Fibroblast of gingiva (primary cell): ENCODE measurements at regions not wholly inside any gene's neighbourhood (a gene's known extent, or its start where the extent isn't known, plus 50 kb on each side); places are given as distances from the start of the nearest gene placed in this dataset.

Source experiments
- DNase-seq: peaks from one replicate; pipeline ENCODE4 v3.0.0-alpha.2; 2011; ENCODE audit warnings: low read depth

DNA sequence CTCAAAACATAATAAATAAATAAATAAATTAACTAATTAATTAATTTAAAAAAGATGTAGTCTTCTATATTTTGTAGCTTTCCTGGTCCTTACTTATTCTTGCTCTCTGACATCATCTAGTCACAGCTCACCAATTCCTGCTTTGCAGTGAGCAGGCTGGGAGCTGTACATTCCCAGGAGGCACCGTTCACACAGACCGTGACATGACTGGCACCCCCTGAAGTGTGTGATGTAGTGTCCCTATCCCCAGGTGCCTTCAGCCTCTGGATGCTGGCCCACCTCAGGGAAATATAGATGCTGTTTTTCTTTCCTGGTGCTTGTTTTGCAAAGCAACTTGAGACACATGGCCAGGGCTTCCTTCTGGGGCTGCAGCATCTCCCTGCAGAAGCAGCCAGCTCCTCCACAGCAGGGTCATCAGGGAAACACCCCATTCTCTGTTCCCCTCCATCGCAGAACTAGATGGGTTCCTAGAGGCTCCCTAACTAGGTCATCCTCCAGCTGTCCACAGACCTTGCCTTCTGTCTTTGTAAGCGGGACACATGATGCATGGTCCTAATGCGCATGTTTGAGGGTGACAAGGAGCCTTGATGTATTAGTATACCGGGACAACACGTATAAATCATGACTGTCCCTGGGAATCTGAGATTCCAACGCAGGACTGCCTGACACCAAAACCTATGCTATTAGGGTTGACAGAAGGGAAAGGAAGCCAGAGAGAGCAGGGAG lies 76.4 kb downstream of the RHOB start:
- no peak for DNase-seq

DNA sequence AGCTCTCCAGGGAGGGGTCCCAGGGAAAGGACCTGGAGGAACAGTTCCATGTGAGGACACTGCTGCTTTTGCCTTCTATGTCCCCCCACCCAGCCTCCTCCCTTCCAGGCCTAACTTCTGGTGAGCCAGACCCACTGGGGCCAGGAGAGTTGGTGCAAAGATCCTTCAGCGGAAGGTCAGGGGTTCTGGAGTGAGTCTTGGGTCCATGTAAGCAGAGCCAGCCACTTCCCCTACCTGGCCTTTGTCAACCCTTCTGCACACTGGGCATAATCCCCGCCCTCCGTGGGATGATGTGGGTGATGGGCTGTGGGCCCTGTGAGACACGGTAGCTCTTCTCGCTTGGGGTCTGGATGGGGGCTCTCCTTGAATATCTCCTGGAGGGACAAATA lies 76.9 kb downstream of the RHOB start:
- DNase-seq: no peak

DNA sequence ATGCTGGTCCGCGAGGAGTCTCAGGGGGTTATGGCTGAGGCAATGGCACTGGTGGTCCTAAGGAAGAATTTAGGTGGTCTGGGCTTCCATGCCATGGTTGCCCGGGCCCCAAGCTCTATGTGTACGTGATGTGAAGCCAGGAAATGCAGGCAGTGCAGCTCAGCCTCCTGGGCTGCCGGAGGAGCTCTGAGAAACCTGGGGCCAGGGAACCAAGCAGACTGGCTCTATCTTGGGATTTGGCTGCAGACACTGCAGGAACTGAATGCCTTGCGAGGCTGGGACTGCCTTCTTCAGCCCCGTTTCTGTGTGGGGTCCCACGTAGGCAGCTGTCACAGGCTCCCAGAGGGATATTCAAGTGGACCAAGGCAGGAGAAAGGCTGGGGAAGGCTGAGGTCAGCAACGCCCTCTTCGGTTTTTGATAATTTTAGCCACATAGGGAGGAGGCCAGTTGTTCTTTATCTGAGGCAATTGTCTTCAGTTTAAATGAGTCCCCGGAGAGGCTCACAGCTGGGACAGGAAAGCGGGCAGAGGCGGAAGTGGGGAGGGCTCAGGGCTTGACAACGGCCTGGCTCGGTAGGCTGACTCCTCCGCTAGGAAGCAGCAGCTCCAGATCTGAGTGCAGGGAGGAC lies 77.7 kb downstream of the RHOB start:
- DNase-seq: no peak

DNA sequence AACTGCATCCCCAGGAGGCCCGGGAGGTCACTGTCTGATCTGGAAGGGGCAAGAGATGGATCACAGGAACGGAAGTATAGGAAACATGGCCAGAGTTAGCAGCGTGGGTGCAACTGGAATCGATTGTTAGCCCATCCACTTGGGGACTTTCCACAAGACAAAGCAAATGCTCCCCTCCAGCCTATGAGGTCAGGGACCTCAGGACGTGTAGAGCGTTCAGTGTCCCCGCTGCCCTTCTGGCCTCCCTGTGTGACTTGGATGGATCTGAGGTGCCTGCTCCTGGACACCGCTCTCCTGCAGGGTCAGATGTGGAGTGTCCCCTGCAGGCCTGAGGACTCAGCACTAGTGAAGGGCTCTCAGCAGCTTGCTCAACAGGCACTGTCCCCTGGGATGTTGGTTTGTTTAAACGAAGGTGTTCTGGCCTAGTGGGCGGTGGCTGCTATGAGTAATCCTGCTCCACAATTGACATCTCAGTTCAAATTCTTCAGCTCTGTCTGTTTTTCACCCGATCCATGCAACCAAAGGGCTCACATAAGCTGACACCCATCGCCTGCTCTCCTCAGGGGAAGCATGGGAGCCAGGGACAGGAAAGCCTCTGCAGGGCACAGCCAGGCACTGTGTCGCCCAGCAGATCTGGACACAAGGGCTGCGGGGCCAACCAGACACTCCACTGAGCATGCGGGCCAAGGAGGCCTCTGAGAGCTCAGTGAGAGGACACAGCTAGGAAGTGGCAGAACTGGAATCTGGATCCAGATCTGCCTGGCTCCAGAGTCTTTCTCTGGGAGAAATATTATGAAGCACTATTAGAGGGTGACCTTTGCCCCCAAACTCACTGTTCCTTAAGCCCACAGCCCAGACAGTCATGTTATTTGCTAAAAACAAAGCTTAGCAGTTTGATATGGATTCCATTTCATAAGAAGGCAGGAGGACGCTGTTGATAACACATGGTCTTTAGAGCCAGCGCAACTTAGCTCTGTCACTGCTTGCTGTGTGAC lies 78.5 kb downstream of the RHOB start:
- peak; percentile 71 for DNase-seq

DNA sequence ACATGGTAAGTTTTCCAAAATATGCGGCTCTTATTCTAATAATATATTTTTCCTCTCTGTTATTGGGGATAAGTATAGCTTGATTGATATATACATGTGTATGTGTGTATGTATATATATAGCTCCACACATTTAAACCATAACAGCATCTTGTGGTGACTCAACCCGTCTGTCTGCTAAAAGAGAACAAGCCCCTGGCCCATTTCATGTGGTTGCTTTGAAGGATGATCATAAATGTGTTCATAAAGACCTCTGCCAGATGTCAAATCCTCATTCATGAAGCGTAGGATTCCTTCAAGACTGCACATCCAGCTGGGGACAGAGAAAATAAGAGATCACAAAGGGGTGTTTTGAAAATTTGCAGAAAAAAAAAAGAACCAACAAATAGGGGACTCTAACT lies 79.3 kb downstream of the RHOB start:
- no peak for DNase-seq

DNA sequence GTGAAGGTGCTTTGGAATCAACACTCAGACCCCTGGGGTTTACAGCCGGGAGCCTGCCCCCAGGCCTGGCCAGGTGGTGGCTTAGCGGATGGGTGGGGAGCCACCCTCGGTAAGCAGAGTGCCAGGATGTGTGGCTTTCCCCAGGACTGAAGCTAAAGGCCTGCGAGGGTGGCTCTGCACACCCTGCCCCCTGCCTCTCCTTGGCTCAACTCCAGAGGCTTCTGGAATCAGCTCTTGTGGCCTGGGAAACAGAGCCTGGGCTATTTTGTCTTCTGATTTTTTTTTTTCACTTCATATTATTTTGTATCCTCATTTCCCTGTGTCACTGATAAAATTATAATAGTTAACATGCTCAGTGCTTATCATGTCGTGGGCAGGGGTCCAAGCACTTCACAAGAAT lies 79.8 kb downstream of the RHOB start:
- DNase-seq: no peak

DNA sequence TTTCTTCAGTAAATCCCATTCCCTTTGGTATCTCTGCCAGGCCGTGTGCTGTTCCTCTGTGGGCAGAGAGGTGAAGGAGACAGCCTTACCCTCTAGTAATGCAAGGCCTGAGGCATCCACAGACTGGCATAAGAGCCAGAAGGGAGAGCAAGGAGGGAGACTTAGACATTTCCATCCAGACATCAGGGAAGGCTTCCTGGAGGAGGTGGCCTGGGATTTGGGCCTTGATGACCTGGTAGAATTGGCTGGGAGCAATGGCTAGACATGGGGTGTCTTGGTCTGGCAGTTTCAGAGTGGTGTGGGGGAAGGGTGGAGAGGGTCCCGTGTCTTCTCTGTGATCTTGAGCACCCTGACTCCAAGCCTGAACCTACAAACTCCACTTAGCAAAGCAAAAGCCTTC lies 81.8 kb downstream of the RHOB start:
- no peak for DNase-seq

DNA sequence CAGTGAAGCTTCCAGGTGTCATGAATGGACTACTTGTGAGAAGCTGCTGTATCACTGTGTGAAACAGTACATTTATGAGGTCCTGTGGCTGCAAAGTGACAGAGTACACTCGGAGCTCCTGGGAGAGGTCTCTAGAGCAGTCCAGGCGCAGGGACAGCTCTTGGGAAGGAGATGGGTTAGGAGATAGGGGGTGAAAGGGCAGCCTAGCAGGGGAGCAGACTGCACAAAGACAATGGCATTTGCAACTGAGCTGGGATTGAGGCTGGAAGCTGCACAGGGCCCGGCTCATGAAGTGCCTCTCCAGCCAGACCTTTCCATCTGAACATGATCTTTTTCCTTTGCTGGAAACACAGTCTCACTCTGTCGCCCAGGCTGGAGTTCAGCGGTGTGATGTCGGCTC lies 83.6 kb downstream of the RHOB start:
- DNase-seq: no peak

DNA sequence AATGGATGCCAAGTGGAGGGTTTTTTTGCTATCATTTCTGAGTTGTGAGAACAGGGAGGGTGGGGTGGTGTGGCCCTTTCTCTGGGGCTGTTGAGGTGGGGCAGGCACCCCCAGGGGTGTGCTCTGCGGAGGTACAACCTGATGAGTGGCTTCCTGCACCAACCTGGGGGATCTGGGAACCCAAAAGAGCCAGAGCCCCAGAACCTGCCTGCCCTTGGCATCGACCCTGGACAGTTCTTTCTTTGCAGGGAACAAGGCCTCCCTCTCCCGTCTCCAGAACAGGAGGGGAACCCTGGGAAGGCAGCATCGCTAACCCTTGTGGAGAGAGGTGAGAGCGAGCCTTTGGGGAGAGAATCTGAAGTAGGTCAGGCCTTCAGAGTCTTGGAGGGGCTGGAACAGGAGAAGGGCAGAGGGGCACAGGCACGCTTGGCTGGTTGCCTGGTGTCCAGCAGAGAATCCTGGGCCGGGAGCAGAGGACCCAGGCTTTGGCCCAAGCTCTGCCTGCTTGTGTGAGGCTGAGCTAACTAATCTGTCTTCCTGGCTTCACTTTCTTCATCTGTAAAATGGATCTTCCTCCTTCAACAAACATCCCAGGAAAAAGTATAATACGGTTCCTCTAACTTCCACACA lies 84.9 kb downstream of the RHOB start:
- no peak for DNase-seq

DNA sequence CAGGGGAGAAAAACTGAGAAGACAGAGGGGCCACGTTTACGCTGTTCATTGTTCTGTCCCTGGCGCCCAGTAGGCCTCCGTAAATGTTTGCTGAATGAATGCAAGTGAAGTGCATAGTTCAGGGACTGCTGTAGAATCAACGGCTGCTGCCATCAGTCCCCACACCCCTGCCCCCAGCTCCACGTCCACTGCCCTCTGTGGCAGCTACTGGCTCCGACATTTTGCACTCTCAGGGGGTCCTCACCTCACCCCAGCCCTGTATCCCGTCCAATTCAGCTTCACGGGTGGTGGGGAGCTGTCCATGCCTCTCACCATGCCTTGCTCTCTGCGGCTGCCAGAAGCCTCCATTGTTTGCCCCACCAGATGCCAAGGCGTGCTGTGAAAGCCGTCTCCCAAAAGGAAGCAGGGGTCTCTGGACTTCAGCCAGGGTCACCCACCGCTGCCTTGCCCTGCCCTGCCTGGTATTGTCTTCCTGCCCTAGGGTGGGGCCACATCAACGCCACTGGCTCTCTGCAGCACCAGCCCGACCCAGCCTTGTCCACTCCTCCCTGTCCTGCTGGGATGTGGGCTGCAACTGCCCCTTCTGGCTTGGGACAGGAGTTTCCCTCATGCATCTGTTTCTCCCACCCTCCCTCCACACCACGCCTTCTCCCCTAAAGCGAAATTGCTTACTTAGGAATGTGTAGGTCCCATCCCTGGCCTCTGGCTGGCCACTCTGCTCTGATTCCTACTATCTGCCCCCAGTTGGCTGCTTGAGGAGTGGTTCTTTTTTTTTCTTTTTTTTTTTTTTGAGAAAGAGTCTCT lies 86.0 kb downstream of the RHOB start:
- DNase-seq: no peak

DNA sequence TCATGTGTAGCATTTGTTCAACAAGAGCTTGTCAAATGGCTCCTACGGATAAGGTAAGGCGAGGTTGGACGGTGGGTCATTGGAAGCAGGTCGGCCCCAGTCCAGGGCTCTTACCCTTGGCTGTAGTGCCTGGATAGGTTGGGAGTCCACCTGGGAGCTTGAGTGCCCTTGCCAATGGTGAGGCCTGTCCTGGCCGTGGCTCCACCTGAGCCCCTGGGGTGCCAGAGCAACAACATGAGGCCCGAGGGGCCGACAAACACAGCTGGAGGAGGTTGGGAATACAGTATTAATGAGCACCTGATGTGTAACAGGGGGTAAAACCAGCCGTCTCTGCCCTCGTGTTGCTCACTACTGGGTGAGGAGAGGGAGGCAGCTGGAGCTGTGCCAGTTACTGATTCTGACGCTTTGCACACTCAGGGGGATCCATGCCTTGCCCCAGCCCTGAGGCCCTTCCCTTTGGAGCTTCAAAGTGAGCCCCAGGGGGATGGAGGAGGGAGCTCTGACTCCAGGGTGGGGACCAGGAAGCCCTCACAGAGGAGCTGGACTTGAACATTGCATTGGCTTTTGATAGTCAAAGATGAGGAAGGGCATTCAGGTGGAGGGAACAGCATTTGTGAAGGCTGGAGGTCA lies 87.2 kb downstream of the RHOB start:
- no peak for DNase-seq

DNA sequence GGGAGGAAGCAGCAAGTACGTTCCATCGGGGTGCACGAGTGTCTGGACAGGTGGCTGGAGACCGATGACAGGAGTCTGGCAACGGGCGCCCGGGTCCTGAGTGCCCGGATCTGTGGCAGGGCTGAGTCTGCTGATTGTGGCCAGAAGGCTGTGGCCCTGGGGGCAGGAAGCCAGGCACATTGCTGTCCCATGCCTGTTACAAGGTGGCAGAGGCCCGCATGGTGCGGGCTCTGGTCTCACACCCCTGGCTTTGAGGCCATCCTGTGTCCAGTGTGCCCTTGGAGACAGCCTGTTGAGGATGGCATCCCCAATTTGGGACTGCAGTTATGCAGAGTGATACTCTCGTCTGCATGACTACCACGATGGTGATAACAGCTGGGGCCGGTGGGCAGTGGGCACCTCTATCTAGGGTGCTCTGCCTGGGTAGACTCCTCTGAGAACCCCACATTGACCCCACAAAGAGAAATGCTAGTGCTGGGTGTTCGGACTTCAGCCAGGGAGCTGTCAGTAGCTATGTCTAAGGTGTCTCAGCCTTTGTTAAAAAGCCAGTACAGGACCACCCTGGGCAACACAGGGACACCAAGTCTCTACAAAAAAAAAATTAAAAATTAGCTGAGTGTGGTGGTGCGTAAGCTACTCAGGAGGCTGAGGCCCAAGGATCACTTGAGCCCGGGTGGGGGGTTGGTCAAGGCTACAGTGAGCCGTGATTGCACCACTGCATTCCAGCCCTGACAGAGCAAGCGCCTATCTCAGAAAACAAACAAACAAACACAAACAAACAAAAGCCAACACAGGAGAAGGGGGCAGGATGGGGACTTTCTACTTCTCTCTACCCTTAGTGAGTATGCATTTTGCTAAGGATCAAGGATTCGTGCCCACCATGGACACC lies 88.3 kb downstream of the RHOB start:
- no peak for DNase-seq

DNA sequence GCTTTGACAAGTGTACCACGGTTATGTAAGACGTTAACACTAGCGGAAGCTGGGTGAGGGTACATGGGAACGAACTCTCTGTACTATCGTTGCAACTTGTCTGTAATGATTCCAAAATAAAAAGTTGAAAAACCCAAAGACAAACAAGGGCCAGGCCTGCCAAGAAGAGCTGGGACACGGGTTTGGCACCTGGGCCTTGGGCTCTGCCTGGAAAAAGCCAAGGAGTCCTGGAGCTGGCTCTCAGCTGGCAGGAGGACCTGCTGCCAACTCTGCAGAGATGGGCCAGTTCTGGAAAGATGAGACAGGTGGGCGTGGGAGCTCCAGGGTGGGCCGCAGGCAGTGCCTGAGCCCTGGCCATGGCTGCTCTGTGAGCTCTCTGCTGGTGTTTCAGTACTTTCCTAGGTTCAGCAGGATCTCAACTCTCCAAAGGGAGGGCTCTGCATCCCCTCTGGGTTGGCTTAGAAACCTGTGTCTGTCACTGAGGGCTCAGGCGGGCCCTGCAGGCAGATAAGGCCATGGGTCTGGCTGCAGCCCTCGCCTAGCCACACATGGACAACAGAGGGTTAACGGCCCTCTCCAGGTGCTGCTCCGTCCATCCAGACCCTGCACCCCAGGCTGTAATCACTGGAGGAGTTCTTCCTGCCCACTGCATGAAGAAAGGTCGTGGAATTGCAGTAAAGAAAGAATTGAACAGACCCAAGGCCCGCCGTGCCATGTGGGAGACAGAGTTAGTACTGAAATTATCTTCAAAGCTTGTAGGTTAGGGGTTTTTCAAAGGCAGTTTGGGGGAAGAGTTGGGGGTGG lies 89.9 kb downstream of the RHOB start:
- DNase-seq: no peak

DNA sequence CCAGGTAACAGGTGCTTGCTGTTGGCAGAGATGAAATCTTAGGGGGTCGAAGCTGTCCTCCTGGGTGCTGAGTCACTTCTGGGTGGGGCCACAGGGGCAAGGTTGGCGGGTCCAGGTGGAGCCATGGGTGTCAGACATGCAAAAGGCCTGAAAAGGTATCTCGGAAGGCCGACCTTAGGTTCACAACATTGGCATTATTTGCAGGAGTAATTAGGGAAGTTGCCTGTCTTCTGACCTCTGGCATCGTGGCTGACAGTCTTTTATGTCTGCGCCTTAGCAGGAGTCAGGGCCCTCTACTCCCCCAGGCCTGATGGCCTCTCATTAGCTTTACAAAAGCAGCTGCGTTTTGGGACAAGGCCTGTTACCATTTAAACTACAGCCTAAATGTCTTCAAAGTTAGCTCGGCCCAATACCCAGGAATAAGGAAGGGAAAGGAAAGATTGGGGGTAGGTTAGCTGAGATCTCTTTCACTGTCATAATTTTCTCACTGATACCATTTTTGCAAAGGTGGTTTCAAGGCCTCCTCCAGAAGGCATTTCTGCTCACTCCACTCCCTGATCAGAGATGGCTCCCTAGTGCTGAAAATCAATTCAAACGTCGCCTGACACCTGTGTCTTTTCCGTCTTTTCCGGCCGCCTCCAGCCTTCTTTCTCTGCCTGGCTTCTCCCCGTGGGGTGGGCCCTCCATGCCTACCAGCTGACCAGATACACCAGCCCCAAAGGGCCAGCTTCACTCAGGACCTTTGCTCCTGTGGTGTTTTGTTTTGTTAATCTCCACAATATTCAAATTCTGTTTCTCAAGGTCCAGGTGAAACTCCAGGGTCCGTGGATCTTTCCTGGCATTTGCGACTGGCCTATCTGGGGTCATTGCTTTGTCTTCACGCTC lies 90.8 kb downstream of the RHOB start:
- no peak for DNase-seq

DNA sequence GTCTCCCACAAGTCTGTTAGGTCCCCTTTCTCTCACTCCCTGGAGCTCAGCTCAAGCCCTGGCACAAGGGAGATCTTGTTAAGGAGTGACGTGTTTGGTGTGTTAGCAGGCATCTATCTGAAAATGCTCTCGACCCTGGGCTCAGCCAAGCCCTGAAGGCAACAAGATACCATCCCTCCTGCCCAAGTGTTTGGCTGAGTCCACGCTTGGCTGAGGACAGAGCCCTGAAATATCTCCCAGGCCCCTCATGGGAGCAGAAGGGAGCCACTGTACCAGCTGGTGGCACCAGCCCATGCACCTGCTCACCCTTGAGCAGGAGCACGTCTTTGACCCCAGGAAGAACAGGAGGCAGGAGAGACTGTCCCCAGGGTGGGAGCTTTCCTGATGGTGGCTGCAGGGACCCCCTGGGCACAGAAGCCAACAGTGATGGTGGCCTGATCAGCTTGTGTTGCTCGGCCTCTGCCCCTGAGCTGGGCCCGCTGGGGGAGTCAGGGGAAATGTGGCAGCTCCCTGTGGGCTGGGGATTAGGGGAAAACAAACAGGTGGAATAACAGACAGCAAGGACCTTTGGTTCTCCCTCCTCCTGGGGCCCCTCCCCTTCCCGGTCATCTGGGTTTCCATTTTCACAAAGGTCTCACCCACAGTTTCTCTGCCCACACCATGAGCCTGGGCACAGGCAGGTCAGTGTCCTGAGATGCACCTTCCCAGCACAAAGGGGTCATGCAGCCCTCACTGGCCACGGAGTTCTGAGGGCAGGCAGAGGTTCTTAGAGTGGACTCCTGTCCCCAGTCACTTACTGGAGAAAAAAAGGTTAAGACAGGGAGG lies 91.6 kb downstream of the RHOB start:
- DNase-seq: no peak

DNA sequence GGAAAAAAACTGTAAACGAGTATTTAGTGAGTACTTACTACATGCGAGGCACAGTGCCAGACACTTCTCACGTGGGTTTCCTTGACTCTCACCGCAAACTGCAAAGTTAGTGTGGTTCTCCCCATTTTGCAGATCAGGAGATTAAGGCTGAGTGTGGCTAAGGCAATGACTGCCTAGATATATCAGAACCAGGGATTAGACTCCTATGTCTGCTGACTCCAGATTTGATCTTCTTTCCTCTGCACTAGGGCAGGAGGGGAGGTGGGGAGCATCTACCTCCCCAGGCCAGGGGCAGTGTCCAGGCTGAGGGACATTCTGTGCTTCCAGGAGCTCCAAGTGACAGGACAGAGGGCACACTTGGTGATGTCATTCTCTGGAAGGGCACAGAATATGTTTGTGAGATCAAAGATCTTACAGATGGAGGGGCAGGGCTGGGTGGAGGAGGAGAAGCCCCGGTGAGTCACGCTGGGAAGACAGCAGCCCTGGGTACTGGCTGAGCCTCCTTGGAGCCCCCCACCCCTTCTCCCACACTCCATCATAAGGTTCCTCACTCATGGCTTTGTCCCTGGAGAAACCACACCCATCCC lies 92.4 kb downstream of the RHOB start:
- DNase-seq: no peak
